HG02571 (cell line): ENCODE measurements at regions not wholly inside any gene's neighbourhood (a gene's known extent, or its start where the extent isn't known, plus 50 kb on each side); places are given as distances from the start of the nearest gene placed in this dataset.

Experiments used
- ATAC-seq: cut with Tn5 transposase; IDR thresholded peaks from one replicate; pipeline ENCODE4 v1.9.1; 2021; ENCODE audit warnings: mild to moderate bottlenecking, moderate library complexity; ENCODE audit not compliant: unreplicated experiment

DNA sequence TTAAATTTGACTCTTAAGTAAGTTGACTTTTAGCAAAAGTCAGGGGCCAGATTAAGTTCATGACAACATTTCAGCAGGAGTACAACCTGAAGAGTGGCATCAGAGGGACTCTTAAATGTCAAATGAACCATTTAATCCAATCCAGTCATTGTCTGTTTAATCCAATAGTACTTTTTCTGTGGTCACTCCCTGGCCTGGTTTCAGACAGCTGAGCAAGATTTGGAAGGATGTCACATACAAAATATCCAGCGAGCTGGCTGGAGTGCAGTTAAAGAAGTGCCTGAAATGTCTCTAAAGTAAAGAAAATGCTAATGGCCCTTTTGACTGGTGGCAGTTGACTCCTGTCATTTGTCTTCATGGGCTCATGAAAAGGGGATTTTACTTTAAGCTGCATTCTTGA, 1082.1 kb downstream of the AACS start:
- no peak for ATAC-seq

DNA sequence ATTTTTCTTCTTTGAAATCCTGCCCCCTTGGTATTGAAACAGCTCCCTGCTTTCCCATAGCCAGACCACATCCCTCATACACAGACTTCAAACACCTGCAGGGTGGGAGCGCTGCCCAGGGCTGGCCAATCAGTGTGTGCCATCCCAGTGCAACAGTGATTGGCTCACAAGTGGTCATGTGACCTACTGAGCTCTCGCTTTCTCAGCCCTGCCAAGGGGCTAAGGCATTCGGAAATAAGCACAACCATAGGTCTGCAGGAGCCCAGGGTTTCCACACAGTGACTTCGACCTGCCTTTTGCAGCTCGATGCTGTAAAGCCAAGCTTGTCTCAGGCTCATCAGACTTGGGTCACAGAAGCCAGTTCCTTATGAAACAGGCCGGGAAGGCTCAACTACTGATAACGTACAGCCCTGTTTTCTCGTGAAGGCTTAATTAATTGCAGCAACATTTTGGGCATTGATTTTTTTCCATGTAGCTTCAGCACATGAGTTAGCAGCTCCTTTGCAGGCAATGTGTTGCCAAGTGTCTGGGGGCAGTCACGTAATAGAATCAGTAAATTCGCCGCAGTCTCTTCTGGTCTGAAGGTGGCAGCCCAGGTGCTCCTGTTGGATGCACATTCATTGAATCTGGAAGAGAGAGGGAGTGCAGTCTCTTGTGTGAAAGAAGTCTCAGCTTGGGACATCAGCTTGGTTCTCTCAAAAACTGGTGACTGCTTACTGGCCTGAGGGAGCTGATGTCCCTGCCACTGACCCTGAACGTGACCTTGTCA, 1091.8 kb downstream of the AACS start:
- no peak for ATAC-seq

DNA sequence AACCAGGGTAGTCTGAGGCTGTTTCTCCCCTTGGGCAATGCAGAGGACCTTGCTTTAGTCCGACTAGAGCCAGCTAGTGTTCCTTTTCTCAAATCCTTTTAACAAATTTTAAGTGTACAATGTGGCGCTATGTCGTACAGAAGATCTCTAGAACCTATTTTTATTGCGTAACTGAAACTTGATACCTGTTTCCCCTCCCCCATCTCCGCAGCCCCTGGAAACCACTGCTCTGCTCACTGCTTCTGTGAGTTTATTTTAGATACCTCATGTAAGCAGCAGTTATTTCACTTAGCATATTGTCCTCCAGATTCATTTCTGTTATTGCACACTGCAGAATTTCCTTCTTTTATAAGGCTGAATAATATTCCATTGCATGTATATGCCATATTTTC, 1092.3 kb downstream of the AACS start:
- no peak for ATAC-seq

DNA sequence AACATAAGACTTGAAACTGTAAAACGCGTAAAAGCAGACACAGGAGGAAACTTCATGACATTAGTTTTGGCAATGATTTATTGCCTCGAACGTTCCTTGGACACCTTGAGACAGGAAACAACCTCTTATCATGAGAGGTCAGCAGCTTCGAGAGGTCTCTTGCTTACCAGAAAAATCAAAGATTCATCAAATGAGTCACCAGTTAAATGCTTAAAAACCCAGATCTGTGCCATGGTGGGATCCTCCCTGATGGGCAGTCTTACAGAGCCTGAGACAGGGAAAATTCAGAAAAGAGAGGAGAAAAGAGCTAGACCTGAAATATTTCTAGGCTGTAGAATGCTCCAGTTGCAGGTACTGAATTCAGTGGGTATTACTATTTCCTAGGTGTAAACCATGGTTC, 1093.9 kb downstream of the AACS start:
- no peak for ATAC-seq

DNA sequence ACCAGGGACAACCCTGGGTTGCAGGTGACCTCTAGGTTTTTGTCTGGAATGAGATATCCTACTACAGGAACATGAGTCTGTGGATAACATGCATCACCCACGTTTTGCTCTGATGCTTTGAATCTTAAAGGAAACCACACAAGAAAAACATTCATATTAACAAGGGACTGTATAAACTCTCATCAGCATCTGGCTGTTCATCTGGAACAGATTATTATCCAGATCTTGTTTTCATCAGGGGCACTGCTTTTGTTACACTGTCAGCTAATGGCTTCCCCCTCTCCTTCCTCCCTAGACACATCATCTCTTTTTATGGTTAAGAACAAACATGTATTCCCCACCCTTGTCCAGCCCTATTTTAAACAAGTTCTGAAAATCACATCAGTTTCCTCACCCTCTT, 1095.7 kb downstream of the AACS start:
- ATAC-seq = no peak

DNA sequence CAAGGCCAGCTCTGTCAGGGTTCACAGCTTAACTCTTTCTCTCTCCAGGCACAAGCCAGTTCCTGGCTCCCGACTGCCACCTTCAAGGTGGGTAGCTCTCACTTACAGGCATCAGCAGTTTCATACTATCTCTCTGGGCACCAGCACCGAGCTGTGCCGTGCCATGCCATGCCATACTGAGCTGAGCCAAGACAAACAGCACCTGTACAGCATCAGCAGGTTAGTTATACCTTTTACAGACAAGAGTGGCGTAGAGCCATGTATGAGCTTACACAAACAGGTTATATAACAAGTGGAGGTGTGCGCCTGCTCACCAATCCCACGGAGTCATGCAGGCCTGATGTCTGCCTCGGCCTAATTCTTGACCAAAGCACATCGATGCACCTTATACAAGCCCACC, 1098.7 kb downstream of the AACS start:
- no peak for ATAC-seq

DNA sequence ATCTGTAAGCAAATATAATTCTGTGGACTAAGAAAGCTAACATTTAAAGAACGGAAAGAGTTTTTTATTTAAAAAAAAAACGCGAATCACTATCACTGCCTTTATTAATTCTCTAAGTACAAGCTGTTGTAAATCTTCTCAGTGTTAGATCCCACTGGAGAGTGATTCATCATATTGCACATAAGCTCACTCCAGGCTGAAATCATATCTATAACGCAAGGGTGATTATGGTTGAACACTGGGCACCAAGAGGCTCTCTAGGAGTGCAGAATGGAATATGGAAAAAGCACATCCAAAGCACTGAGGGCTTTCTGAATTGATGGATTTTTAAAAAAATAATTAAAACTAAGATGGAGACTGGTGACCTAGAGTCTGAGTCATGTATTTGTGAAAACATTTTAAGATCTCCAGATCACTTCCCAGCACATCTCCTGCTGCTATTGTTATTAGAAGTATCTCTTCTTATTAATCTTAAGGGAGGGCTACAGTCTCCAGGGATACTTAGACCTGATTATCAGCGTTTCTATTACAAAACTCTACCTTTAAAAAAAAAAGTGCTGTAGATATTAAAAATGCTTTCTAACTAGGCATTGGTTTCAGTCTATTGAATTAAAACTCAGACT, 1106.8 kb downstream of the AACS start:
- ATAC-seq = no peak

DNA sequence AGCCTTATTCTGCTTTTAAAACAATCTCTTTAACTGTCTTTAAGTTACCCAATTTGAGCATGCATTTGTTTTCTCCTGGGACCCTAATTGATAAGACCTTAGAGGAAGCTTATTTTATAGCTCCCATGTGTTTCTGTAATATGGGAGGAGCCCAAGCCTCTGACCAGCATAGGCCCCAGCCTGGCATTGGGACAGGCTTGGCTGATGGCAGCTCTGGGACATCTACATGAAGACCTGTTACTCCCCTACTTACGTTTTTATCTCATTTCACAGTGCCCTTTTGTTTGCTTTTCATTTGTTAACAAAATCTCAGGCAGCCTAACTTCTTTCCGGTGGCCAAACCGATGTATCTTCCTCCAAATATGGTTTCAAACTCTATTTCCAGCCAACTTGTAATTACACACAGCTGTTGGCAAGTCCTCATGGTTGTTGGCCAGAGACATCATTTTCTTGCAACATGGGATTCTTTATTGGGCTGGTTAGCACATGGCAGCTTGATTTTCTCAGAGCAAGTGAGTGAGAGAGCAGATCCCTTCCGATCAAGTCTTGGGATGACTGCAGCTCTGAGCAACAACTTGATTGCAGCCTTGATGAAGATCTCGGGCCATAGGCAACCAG, 1117.5 kb downstream of the AACS start:
- ATAC-seq = no peak

DNA sequence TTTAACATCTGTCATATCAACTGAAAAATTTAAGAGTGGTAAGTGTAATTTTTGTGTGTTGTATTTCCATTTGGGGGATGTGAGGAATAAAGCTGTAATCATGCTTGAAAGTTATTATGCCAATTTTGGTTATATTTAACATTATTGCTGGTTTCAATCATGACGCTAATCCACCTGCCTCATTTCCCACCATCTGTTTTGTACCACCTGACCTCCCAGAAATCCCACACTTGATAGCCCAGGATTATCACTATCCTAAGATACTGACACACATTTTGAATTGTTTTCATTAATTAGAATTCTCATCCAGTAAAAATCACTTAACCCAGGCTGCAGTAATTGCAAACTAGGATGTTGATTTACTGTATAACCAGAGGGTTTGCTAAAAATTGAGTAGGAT, 1119.8 kb downstream of the AACS start:
- ATAC-seq = no peak

DNA sequence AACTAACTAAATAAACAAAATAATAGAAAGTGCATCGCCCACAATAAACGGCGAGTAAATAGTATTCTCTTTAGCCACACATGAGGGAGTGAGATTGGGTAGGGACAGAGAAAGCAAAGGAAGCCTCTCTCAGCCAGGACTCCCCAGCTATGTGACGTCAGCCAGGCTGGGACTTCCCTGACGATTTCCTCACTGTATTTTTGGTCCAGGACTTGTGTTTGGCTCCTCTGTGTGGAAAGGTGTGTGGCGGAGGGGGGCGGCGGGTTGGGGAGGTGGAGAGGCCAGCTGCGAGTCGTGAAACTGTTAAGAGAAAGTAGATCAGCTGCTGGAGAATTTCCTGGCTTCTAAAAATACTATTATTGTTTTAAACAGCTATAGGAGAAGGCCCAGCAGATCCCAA, 1124.6 kb downstream of the AACS start:
- no peak for ATAC-seq

DNA sequence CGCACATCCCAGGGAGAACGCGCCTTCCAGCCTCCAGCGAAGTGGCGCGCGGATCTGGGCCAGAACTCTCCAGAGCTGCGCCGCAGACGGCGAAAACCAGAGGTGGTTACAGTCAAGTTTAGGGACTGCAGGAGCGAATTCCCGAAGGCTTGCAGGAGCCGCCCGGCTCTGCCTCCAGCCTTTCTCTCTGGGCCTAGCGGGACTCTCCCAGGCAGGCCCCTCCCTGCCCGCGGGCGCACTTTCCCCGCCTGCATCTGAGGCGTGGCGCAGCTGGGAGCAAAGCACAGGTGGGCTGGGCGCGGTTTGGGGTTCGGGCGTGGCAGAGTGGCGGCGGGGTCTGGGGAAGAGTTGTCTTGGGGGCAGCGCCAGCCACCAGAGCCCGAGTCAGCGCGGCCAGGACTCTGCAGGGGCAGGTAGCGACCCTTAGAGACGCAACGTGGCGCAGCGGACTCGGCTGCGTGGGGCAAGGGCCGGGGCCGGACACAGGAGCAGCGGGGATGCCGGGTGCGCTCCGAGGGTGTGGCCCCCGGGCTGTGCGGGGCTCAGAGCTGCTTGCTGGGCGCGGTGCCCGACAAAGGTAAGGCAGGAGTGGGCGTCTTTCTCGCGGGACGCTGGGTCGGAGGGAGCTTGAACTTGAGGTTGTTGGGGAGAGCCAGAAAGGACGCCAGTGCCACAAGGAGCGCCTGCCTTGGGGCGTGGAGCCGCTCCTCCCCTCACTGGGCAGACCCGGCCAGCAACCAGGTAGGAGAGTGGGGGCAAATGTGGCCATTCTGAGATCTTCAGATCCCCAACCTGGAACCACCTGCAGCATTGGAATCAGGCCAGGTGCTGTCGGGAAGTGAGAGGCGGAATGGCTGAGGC, 1126.0 kb downstream of the AACS start:
- no peak for ATAC-seq

DNA sequence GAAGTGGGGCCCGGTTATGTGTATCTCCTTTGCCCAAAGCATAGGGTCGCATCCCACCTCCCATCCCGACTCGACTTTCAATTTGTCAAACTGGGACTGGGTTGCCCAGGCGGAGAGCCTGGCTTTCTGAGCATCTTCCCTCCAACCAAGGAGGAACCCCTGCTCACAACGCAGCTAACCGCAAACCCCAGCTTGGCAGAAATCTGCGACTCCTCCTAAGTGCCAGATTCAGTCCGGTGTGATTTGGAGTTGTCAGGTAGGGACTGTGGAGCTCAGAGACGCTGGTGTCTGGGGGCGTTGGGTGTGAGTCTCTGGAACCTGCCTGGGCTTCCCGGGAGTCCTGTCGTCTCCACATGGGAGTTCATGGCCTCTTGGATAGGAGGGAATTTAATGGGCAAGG, 1126.7 kb downstream of the AACS start:
- ATAC-seq = no peak

DNA sequence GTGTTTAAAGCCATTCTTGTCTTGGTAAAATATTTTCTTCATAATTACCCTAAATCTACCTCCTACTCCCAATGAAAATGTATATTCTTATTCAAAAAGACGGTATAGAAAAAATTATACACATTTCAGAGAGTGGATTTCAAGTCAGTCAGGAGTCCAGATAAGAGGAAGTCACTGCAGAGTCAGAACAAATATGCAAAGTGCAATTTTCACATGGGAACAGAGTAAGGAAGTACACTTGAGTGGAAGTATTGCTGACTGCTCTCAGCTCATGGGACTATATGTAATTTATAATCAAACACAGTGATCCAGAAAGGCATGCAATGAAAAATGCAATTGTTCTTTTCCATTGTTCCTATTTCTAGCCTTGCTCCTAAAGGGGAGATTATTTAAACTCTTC, 1128.0 kb downstream of the AACS start:
- no peak for ATAC-seq

DNA sequence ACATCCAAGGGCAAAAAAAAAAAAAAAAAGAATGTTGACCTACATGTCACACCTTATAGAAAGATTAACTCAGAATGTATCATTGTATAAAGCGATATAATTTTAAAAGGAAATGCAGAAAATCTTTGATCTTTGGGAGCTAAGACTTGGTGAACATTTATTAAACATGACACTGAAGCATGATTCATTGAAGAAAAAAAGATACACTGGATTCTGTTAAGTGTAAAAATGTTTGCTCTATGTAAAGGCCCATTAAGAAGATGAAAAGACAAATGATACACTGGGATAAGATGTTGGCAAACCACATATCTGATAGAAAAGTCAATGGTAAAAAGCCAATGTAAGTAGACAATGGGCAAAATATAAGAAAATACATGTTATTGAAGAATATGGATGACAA, 1131.0 kb downstream of the AACS start:
- ATAC-seq = no peak

DNA sequence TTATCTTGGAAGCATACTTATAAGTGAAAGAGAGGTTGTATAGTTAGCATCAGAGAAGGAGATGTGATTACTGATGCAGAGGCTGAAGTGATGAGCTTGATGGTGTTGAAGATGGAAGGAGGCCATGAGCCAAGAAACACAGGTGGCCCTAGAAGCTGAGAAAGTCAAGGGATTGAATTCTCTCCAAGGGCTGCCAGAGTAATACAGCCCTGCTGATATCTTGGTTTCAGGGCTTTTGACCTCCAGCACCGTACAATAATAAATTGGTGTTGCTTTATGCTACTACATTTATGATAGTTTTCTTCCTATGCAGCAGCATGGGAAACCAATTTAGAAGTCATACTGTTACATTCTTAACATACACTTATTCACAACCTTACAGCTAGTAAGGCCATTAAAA, 1133.3 kb downstream of the AACS start:
- no peak for ATAC-seq

DNA sequence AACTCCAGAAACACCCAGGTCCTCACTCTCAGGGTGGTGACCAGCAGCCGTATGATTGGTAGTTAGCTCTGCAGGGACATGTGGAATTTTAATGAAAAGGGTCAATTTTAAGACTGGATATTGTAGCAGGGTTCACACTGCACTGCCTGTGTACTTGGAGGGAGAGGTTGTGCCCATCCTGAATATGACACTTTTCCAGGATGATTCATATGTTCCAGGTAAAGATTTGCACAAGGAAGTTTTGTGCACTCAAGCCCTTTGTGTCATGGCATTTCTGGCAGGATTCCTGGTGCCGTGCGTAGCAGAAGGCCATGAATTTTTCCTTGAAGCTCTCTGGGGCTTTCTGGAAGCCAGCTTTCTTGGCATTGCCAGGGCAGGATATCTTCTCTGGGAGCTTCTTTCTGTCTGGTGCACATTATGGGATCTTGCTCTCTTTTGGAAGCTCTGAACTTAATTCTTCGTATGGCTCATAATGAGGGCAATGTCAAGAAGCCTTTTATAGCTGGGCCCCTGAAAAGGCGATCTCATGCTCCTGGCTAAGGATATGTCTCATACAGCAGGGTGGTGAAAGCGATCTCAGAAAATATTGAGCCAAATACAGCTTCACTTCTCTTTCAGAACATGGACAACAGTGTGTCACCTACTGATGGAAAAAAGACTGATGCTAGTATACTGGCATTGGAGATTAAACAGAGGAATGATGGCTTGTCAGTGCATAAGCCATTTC, 1133.9 kb downstream of the AACS start:
- ATAC-seq = no peak

DNA sequence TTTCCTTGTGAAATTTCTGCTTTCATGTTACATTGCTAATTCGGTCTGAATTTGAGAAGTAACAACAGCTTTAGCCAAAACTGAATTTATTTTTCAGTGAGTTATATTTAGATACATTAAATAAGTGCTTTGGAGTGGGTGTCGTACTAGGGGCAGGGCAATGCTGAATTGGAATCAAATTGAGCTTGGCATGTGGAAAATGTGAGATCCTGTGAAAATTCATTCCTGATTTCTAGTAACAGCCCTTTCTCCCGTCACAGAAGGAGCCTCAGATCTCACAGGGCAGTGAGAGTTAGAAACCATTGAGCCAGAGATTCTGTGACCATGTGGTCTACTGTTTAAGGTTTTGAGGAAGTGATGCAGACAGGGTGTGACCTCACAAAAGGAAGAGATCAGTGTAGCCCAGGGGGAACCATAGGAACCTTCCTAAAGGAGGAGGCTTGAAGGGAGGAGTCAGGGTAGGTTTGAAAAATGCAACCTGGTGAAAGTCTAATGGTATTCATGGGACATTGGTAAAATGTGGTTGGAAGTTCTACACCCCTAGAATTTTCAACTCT, 1136.8 kb downstream of the AACS start:
- ATAC-seq = no peak

DNA sequence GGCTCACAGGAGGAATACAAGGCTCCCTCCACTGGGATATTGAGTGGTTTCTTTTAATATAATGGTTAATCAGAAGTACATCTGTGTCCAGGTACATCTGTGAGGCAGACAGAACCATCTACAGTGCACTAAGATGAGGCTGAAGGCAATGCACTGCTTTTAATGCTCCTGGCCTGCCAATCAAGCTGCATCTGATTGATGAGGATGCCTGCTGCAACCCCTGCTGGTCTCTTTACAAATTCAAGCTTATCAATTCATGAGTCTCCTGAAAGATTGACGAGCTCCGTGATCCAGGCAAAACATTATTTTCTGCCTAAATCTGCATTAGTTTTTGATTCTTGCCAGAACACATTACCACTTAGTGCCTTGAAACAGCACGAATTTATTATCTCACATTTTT, 1139.1 kb downstream of the AACS start:
- no peak for ATAC-seq

DNA sequence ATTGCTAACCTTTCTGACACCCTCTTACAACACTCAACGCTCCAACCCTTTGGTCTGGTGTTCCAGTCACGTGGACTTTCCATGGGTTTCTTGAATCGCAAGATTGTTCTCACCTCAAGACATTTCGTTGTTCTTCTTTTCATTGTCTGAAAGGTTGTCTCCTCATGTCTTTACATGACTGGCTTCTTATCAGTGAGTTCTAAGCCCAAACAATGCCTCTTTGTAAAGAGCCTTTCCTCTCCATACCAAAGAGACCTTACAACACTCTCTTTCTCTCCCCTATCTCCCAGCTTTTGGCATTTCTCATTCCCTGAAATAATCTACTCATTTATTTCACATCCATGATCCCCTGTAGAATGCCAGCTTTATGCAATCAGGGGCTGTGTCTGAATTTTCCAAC, 1144.8 kb downstream of the AACS start:
- no peak for ATAC-seq

DNA sequence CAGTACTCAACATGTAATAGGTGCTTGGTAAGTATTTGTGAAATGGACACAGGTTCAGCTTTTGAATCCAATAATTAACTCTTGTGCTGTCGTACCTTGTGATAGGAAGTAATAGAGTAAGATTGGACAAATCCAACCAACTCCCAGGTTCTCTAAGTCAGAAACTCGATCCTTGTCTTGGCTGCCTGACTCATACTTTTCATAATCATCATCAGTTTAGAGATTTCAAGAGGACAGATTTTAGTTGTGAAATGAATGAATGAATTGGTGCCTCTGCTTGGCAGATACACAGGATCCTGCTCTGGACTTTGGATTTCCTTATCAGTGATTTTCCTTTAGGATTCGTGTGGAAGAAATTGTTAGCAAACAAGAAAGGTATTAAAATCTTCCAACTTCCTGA, 1145.2 kb downstream of the AACS start:
- ATAC-seq = no peak

DNA sequence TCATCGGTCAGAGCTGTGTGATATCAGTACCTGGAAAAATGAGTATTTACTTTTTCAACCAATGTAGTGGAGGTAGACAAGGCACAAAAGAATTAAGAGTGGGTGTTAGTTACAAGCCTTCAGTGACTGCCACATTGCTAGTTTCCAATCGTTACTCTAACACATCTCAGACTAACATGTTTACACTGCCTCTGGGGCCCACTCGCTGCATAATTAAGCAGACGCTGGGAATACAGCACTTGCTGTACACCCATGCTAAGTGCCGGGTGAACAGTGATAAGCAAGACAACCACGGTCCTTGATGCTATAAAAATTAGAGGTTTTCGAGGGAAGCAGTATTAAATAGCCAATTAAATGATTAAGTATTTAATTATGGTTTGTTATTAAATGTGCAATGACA, 1147.6 kb downstream of the AACS start:
- ATAC-seq = no peak
